IMR-90 (cell line): ENCODE measurements at regions not wholly inside any gene's neighbourhood (a gene's known extent, or its start where the extent isn't known, plus 50 kb on each side); places are given as distances from the start of the nearest gene placed in this dataset.

ENCODE experiments used
- ATAC-seq: fragments of 200-7000 bp; cut with Tn5 transposase; 2 replicates; pipeline ENCODE4 v1.9.1; 2020; ENCODE audit warnings: low read depth, mild to moderate bottlenecking, moderate library complexity
- BruUV-seq: library from RNA; stranded (reverse); fragments of 400-500 nt; replicated peaks from 2 replicates; lab custom pipeline; 2021; lab: Mats Ljungman, UMichigan
- CTCF ChIA-PET: fragments of 300-600 bp; formaldehyde crosslinking; extraction: SDS; loops from one replicate; lab custom pipeline; 2021; ENCODE audit warnings: antibody characterized with exemption; lab: Yijun Ruan, JAX
- POLR2A ChIA-PET: fragments of 300-600 bp; sonication (Branson Sonifier 250); formaldehyde crosslinking; loops from one replicate; lab custom pipeline; 2022; ENCODE audit warnings: antibody characterized with exemption; ENCODE audit not compliant: unreplicated experiment; lab: Charles Lee
- DNase-seq: peaks from one replicate; pipeline ENCODE4 v3.0.0; 2013
- H2AFZ ChIP-seq: replicated peaks from 2 replicates; pipeline ENCODE3; 2013; ENCODE audit warnings: low read length, mild to moderate bottlenecking; ENCODE audit not compliant: poor library complexity
- H2AK5ac ChIP-seq: 2 replicates; pipeline ENCODE4 v1.6.1; 2013; ENCODE audit warnings: low read depth, low read length, inconsistent platforms
- H2AK9ac ChIP-seq: replicated peaks from 2 replicates; pipeline ENCODE3; 2013; ENCODE audit warnings: mild to moderate bottlenecking, low read depth, low read length, moderate library complexity; ENCODE audit not compliant: poor library complexity
- H2BK120ac ChIP-seq: 2 replicates; pipeline ENCODE4 v1.6.1; 2013; ENCODE audit warnings: low read depth, low read length, inconsistent platforms
- H2BK15ac ChIP-seq: 3 replicates; pipeline ENCODE4 v1.6.1; 2013; ENCODE audit warnings: low read depth, low read length, inconsistent platforms
- H2BK20ac ChIP-seq: 2 replicates; pipeline ENCODE4 v1.6.1; 2013; ENCODE audit warnings: low read depth, mild to moderate bottlenecking, inconsistent platforms, low read length, moderate library complexity
- H2BK5ac ChIP-seq: 2 replicates; pipeline ENCODE4 v1.6.1; 2013; ENCODE audit warnings: mild to moderate bottlenecking, low read depth, low read length, inconsistent platforms; ENCODE audit not compliant: poor library complexity, severe bottlenecking
- H3K14ac ChIP-seq: replicated peaks from 2 replicates; pipeline ENCODE4 v1.6.1; 2013; ENCODE audit warnings: low read depth, low read length, inconsistent platforms
- H3K18ac ChIP-seq: 2 replicates; pipeline ENCODE4 v1.6.1; 2013; ENCODE audit warnings: low read depth, low read length, control low read depth
- H3K23ac ChIP-seq: 2 replicates; pipeline ENCODE4 v1.6.1; 2013; ENCODE audit warnings: low read depth, low read length, inconsistent platforms
- H3K27ac ChIP-seq: 2 replicates; pipeline ENCODE4 v1.5.1; 2013; ENCODE audit warnings: mild to moderate bottlenecking, control low read depth, low read length; ENCODE audit not compliant: insufficient read depth
- H3K27me3 ChIP-seq: 2 replicates; pipeline ENCODE4 v1.6.1; 2013; ENCODE audit warnings: low read length; ENCODE audit not compliant: control insufficient read depth, insufficient read depth
- H3K36me3 ChIP-seq: 2 replicates; pipeline ENCODE4 v1.6.1; 2013; ENCODE audit warnings: low read length, mixed read lengths; ENCODE audit not compliant: control insufficient read depth, insufficient read depth
- H3K4ac ChIP-seq: 2 replicates; pipeline ENCODE4 v1.6.1; 2013; ENCODE audit warnings: low read depth, low read length, inconsistent platforms
- H3K4me1 ChIP-seq: 2 replicates; pipeline ENCODE4 v1.6.1; 2013; ENCODE audit warnings: low read length, mixed read lengths; ENCODE audit not compliant: control insufficient read depth, insufficient read depth
- H3K4me2 ChIP-seq: 2 replicates; pipeline ENCODE4 v1.6.1; 2013; ENCODE audit warnings: low read depth, mild to moderate bottlenecking, control low read depth, low read length, moderate library complexity
- H3K4me3 ChIP-seq: 2 replicates; pipeline ENCODE4 v1.5.1; 2013; ENCODE audit warnings: low read depth, mild to moderate bottlenecking, control low read depth, low read length, moderate library complexity; ENCODE audit not compliant: insufficient read depth
- H3K56ac ChIP-seq: 2 replicates; pipeline ENCODE4 v1.6.1; 2013; ENCODE audit warnings: low read length, inconsistent platforms; ENCODE audit not compliant: insufficient read depth; ENCODE audit errors: extremely low read depth
- H3K79me1 ChIP-seq, 2 experiments: 2 replicates each; pipeline ENCODE4 v1.6.1; 2013; ENCODE audit warnings: low read length in 2 of 2, inconsistent platforms in 1 of 2, low read depth in 1 of 2
- H3K9ac ChIP-seq: 2 replicates; pipeline ENCODE4 v1.6.1; 2013; ENCODE audit warnings: low read depth, low read length, control low read depth
- H3K9me1 ChIP-seq: 2 replicates; pipeline ENCODE4 v1.6.1; 2013; ENCODE audit warnings: low read length, inconsistent platforms; ENCODE audit not compliant: insufficient read depth
- H3K9me3 ChIP-seq: 2 replicates; pipeline ENCODE4 v1.6.1; 2013; ENCODE audit warnings: low read length; ENCODE audit not compliant: control insufficient read depth, insufficient read depth
- H4K20me1 ChIP-seq: 2 replicates; pipeline ENCODE4 v1.6.1; 2013; ENCODE audit warnings: low read length, inconsistent platforms; ENCODE audit not compliant: insufficient read depth
- H4K5ac ChIP-seq: 2 replicates; pipeline ENCODE4 v1.6.1; 2013; ENCODE audit warnings: mild to moderate bottlenecking, low read depth, low read length, control low read depth
- H4K8ac ChIP-seq, 2 experiments: 2 replicates each; pipeline ENCODE4 v1.6.1; 2013; ENCODE audit warnings: low read depth in 2 of 2, low read length in 2 of 2, control low read depth in 1 of 2, inconsistent platforms in 1 of 2
- H4K91ac ChIP-seq: 2 replicates; pipeline ENCODE4 v1.6.1; 2013; ENCODE audit warnings: low read depth, low read length, inconsistent platforms; ENCODE audit not compliant: insufficient read depth
- CTCF ChIP-seq: conservative IDR thresholded peaks from 2 replicates; pipeline ENCODE4 v1.5.1; 2012; ENCODE audit warnings: mild to moderate bottlenecking, low read depth, low read length, improper control_type of control experiment
- RFX5 ChIP-seq: IDR thresholded peaks from 2 replicates; pipeline ENCODE4 v1.8.0; 2012; ENCODE audit warnings: low read depth, mild to moderate bottlenecking, low read length, moderate library complexity
- SMC3 ChIP-seq: fragments of 150-350 bp; IDR thresholded peaks from 2 replicates; pipeline ENCODE4 v1.6.1; 2016; ENCODE audit warnings: low read depth, mild to moderate bottlenecking, antibody characterized with exemption, low read length, moderate library complexity
- WGBS, 2 experiments: methylation state at CpG; one replicate each; pipeline versions ENCODE4 v1.1.5 to v1.1.7; 2013; ENCODE audit warnings: missing lambda C conversion rate in 2 of 2; ENCODE audit not compliant: insufficient read length in 1 of 2; ENCODE audit errors: extremely low coverage in 2 of 2; 5-methylcytosine and 5-hydroxymethylcytosine counted together
- dilution Hi-C: fragments of 300-500 bp; cut with HindIII; formaldehyde crosslinking; loops from one replicate; pipeline ENCODE4 v1.14.3; 2018; ENCODE audit warnings: low sequenced_read_pairs; ENCODE audit not compliant: unreplicated experiment
- in situ Hi-C: fragments of 300-500 bp; cut with MboI; formaldehyde crosslinking; loops from 3 replicates; pipeline ENCODE4 v1.14.3; 2019; ENCODE audit warnings: low sequenced_read_pairs, inconsistent platforms, mixed read lengths
- intact Hi-C: fragments of 100-400 bp; cut with micrococcal nuclease; formaldehyde crosslinking; loops from 2 replicates; pipeline ENCODE4 v1.10.0; 2022

GRCh38 chr1:201618905-201619304 lies 80.0 kb downstream of the NAV1 start:
- TF ChIP-seq RFX5 (no peak), CTCF (no peak), SMC3 (no peak)
- Histone ChIP-seq H2AK5ac (no peak overlapping the region), H2AFZ (no peak overlapping the region), H3K4me3 (no peak overlapping the region), H3K4me2 (no peak overlapping the region), H3K14ac (no peak overlapping the region), H3K23ac (no peak overlapping the region), H2BK120ac (no peak overlapping the region), H3K4me1 (peaks cover 2% of the 10 kb centered on the region; the same call in 1 of the 2 replicates), H3K9me1 (peaks cover 4% of the 10 kb centered on the region), H3K4ac (no peak overlapping the region), H4K91ac (no peak overlapping the region), H3K9me3 (no peaks in the 10 kb centered on the region), H4K8ac (no peak overlapping the region), H3K56ac (no peak overlapping the region), H4K5ac (no peak overlapping the region), H2BK5ac (no peak overlapping the region), H3K9ac (no peak overlapping the region), H3K27me3 (no peaks in the 10 kb centered on the region), H4K20me1 (peaks cover 30% of the 10 kb centered on the region), H3K79me1 (peaks cover 43 to 68% of the 10 kb centered on the region in 2 experiments), H2BK20ac (no peak overlapping the region), H3K18ac (no peak overlapping the region), H2BK15ac (no peak overlapping the region), H3K27ac (no peak overlapping the region), H3K36me3 (peaks cover 6% of the 10 kb centered on the region), H2AK9ac (no peak overlapping the region)
- in situ Hi-C loops (no loop called here), dilution Hi-C loops (no loop called here), intact Hi-C loops (no loop called here)
- 93% methylated on average over 3 of the region's 5 CpGs; no CpG with 5 or more reads in 1 of the 2 experiments for WGBS, 2 experiments
- CTCF ChIA-PET: no interaction called here
- DNase-seq (no peak), ATAC-seq (no peak)
- no TSS peak for BruUV-seq
- POLR2A ChIA-PET: no interaction called here
